CD4-positive, CD25-positive, alpha-beta regulatory T cell (primary cell): ENCODE measurements at regions not wholly inside any gene's neighbourhood (a gene's known extent, or its start where the extent isn't known, plus 50 kb on each side); places are given as distances from the start of the nearest gene placed in this dataset.

Source experiments
- ATAC-seq, 2 donors: fragments of 150-1000 bp; cut with Tn5 transposase; one replicate each; pipeline ENCODE4 v1.10.0; 2021; ENCODE audit warnings: low read depth in 2 of 2, moderate number of reproducible peaks in 2 of 2, moderate library complexity in 1 of 2
- DNase-seq, 3 donors: peaks; one replicate each; pipeline versions ENCODE4 v3.0.0 to v3.0.0-alpha.2; 2012 to 2022; ENCODE audit warnings: mixed read lengths in 1 of 3
- H3K27ac ChIP-seq: one replicate; pipeline ENCODE4 v1.7.0; 2013; ENCODE audit warnings: mild to moderate bottlenecking, low read length; ENCODE audit not compliant: insufficient read depth, poor library complexity, severe bottlenecking
- H3K27me3 ChIP-seq: one replicate; pipeline ENCODE4 v1.7.0; 2013; ENCODE audit warnings: low read length; ENCODE audit not compliant: control insufficient read depth, insufficient read depth
- H3K36me3 ChIP-seq: one replicate; pipeline ENCODE4 v1.7.0; 2013; ENCODE audit warnings: mild to moderate bottlenecking, low read length, moderate library complexity; ENCODE audit not compliant: control insufficient read depth, insufficient read depth
- H3K4me1 ChIP-seq: 2 replicates; pipeline ENCODE4 v1.7.0; 2013; ENCODE audit warnings: mild to moderate bottlenecking, low read length; ENCODE audit not compliant: insufficient read depth, control insufficient read depth, poor library complexity, severe bottlenecking
- H3K4me3 ChIP-seq: one replicate; pipeline ENCODE4 v1.7.0; 2013; ENCODE audit warnings: low read depth, mild to moderate bottlenecking, low read length, moderate library complexity
- H3K9me3 ChIP-seq, 2 experiments: 1 replicate in 1 of 2; 2 replicates in 1 of 2; pipeline ENCODE4 v1.7.0; 2013; ENCODE audit warnings: low read length in 2 of 2, mild to moderate bottlenecking in 1 of 2, moderate library complexity in 1 of 2; ENCODE audit not compliant: control insufficient read depth in 2 of 2
- H3K27ac Mint-ChIP-seq, 3 donors: one replicate each; pipeline ENCODE4 v1.8.0; 2020 to 2022; ENCODE audit warnings: mild to moderate bottlenecking in 3 of 3, mixed read lengths in 3 of 3, moderate library complexity in 2 of 3
- H3K27me3 Mint-ChIP-seq: one replicate; pipeline ENCODE4 v1.8.0; 2022; ENCODE audit warnings: mild to moderate bottlenecking, mixed read lengths
- H3K36me3 Mint-ChIP-seq: one replicate; pipeline ENCODE4 v1.8.0; 2020; ENCODE audit warnings: mixed read lengths
- H3K4me1 Mint-ChIP-seq, 4 donors: one replicate each; pipeline ENCODE4 v1.8.0; 2020 to 2022; ENCODE audit warnings: mixed read lengths in 4 of 4, mild to moderate bottlenecking in 1 of 4
- H3K4me3 Mint-ChIP-seq, 4 donors: one replicate each; pipeline ENCODE4 v1.8.0; 2020 to 2022; ENCODE audit warnings: mild to moderate bottlenecking in 4 of 4, mixed read lengths in 4 of 4, moderate library complexity in 3 of 4
- H3K9me3 Mint-ChIP-seq, 7 donors: one replicate each; pipeline ENCODE4 v1.8.0; 2020 to 2022; ENCODE audit warnings: mixed read lengths in 7 of 7, mild to moderate bottlenecking in 3 of 7, moderate library complexity in 2 of 7

DNA sequence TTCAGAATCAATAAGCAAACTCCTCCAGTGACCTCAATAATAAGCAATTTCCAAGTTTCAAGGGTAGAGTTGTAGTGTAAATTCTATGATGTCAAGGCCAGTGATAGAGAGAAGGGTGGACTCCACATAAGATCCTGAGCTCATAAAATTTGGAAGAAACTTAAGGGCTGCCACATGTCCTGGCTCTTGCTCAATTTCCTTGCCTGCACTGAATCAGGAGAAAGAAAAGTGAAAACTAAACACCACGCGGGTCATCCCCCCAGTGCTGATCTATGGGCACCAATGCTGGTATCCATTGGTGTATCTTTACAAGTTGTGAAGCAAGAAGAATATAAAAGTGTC is 392.0 kb upstream of the INTU start:
- H3K27me3 Mint-ChIP-seq = no peaks in the 10 kb centered on the region
- no peaks in the 10 kb centered on the region for H3K4me1 Mint-ChIP-seq
- H3K27ac Mint-ChIP-seq = no peak overlapping the region
- DNase-seq (no peak), ATAC-seq (no peak)
- Histone ChIP-seq H3K27me3 (no peaks in the 10 kb centered on the region), H3K4me1 (no peaks in the 10 kb centered on the region), H3K9me3 (no peaks in the 10 kb centered on the region), H3K4me3 (no peak overlapping the region), H3K27ac (no peak overlapping the region), H3K36me3 (no peaks in the 10 kb centered on the region)
- peaks cover 0 to 13% (median 5%) of the 10 kb centered on the region in 7 donors for H3K9me3 Mint-ChIP-seq
- H3K36me3 Mint-ChIP-seq = no peaks in the 10 kb centered on the region
- H3K4me3 Mint-ChIP-seq = no peak overlapping the region

DNA sequence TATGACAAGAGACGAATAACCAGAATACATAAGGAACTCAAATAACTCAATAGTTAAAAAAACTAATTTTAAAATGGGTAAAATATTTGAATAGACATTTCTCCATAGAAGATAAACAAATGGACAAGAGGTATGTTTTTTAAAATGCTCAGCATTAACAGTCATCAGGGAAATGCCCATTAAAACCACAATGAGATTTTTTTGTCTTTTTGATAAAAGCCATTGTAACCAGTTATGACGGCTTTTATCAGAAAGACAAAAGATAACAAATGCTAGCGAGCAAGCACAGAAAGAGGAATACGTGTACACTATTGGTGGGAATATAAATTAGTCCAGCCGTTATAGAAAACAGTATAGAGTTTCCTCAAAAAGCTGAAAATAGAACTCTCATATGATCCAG is 388.2 kb upstream of the INTU start:
- no peak overlapping the region for H3K4me3 ChIP-seq
- H3K27ac Mint-ChIP-seq = no peak overlapping the region

DNA sequence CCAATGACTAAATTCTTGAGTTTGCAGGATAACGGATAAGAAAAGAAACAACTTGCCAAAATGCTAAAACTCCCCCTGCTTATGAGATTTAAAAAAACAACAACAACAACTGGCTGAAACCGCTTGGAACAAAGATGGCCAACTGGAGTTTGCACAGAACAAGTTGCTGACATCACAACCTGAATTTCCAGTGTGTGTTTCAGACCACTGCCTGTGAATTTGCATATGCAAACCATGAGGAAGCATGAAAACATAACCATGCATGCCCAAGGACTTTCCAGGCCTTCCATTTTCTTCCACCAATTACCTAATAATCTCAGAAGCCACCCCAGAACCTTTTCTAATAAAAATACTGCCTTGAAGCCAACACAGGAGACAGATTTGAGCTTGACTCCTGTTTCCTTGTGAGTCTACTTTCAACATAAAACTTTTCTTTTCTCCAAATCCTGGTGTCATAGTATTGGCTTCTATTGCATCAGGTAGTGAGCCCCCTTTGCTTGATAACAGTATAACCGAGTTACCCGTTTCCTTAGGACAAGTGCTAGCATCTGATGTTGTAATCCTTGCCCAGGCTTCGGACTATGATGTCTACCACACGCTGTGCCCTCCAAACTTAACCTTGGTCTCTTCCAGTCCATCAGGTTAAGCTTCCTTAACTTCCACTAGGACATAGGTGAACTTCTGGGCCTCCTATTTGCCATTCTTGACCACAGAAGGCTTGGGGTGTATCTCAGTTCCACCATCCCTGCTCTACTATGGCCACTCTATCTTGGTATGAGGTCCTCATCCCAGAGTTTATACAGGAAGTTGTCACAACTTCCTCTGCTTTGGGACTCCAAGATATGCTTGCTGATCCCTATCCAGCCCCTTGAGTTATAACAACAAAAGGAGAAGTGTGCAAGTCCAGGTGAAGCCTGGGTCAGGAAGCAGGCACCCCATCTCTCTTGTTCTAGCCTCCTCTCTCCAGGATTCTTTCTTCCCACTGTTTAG is 385.5 kb upstream of the INTU start:
- ATAC-seq (no peak), DNase-seq (no peak)
- Mint-ChIP-seq H3K36me3 (no peaks in the 10 kb centered on the region), H3K9me3 (peaks cover 0 to 19% (median 4%) of the 10 kb centered on the region in 7 donors), H3K4me3 (no peak overlapping the region), H3K27ac (no peak overlapping the region), H3K4me1 (no peaks in the 10 kb centered on the region), H3K27me3 (no peaks in the 10 kb centered on the region)
- no peaks in the 10 kb centered on the region for H3K4me1 ChIP-seq
- no peaks in the 10 kb centered on the region for H3K36me3 ChIP-seq
- no peaks in the 10 kb centered on the region for H3K27me3 ChIP-seq
- no peaks in the 10 kb centered on the region for H3K9me3 ChIP-seq
- no peak overlapping the region for H3K4me3 ChIP-seq
- no peak overlapping the region for H3K27ac ChIP-seq

More for the DNA sequence above, 388.2 kb upstream of the INTU start:
- H3K4me1 ChIP-seq = no peaks in the 10 kb centered on the region
- no peak for ATAC-seq
- no peak overlapping the region for H3K27ac ChIP-seq
- DNase-seq = no peak
- H3K4me3 Mint-ChIP-seq = no peak overlapping the region
- H3K4me1 Mint-ChIP-seq = no peaks in the 10 kb centered on the region
- H3K36me3 Mint-ChIP-seq = no peaks in the 10 kb centered on the region
- no peaks in the 10 kb centered on the region for H3K27me3 ChIP-seq
- peaks cover 0 to 16% (median 5%) of the 10 kb centered on the region in 7 donors for H3K9me3 Mint-ChIP-seq
- H3K9me3 ChIP-seq = no peaks in the 10 kb centered on the region
- H3K36me3 ChIP-seq = no peaks in the 10 kb centered on the region
- H3K27me3 Mint-ChIP-seq = no peaks in the 10 kb centered on the region

DNA sequence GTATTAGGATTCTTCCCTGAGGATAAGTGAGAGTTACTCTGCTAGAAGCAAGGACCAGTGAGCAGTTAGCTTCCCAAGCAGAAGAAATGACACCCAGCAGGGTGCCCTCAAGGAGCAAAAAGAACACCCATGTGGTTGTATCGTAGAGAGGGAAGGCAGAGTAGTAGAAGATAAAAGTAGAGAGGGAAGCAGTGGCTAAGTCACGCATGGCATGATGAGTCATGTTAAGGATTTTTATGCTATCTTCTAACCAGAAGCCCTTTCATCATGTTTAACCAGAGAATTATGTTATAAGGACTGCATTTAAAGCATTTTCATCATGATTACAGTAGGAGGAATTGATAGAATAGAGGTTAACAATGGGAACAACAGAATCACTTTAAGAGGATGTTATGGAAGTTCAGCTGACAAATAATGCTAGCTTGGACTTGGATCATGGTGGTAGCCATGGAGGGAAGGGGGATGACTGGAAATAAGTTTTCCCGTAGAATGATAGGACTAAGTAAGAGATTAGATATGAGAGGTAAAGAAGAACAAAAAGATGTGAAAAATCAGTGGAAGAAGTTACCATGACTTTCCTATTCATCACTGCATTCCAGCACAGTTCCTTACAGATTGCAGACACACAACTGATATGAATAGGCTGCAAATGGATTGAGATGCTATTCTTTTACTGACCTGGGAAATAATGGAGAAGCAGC is 383.5 kb upstream of the INTU start:
- no peaks in the 10 kb centered on the region for H3K36me3 Mint-ChIP-seq
- DNase-seq (no peak), ATAC-seq (no peak)
- Histone ChIP-seq H3K36me3 (no peaks in the 10 kb centered on the region), H3K4me1 (no peaks in the 10 kb centered on the region), H3K9me3 (no peaks in the 10 kb centered on the region), H3K27ac (no peak overlapping the region), H3K27me3 (no peaks in the 10 kb centered on the region), H3K4me3 (no peak overlapping the region)
- no peaks in the 10 kb centered on the region for H3K27me3 Mint-ChIP-seq
- no peak overlapping the region for H3K4me3 Mint-ChIP-seq
- H3K4me1 Mint-ChIP-seq = no peaks in the 10 kb centered on the region
- H3K9me3 Mint-ChIP-seq = peaks cover 0 to 16% (median 4%) of the 10 kb centered on the region in 7 donors
- H3K27ac Mint-ChIP-seq = peak overlapping the region in 1 of 3 donors; percentile 28

DNA sequence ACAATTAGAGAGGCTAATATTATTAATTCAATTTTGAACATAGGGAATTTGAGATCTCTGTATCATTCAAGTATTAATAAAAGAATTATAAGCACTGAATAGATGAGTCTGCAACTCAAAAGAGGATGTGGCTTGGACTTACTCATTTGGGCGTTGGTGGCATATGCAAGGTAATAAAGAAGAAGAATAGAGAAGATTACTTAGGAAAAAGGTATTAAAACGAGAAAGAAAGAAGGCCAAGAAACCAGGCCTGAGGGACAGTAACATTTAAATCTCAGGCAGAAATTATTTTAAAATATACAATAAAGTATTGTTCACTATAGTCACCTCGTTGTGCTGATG is 383.0 kb upstream of the INTU start:
- Histone ChIP-seq H3K4me3 (no peak overlapping the region), H3K27me3 (no peaks in the 10 kb centered on the region), H3K27ac (no peak overlapping the region), H3K9me3 (no peaks in the 10 kb centered on the region), H3K4me1 (no peaks in the 10 kb centered on the region), H3K36me3 (no peaks in the 10 kb centered on the region)
- no peaks in the 10 kb centered on the region for H3K36me3 Mint-ChIP-seq
- DNase-seq (no peak), ATAC-seq (no peak)
- no peaks in the 10 kb centered on the region for H3K4me1 Mint-ChIP-seq
- no peak overlapping the region for H3K4me3 Mint-ChIP-seq
- H3K27me3 Mint-ChIP-seq = no peaks in the 10 kb centered on the region
- H3K9me3 Mint-ChIP-seq = peaks cover 0 to 16% (median 4%) of the 10 kb centered on the region in 7 donors
- no peak overlapping the region for H3K27ac Mint-ChIP-seq

DNA sequence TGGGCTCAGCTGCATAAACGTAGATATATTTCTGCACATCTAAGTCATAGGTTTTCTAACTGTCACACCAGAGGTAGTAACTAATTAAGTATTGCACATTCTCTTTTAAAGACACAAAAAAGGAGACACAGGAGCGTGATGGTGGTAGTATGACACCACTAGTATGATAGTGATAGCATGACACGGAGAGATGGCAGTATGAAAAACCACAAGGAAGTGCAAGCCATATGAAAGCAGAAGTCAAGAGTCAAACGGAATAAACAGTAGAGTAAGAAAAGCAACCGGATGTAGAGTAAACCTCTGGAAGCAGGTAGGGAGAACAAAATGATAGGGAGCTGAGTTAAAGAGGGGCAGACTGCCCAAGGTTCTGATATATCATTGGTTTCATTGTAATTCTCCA is 382.2 kb upstream of the INTU start:
- H3K27me3 ChIP-seq = no peaks in the 10 kb centered on the region
- H3K4me3 ChIP-seq = no peak overlapping the region
- H3K4me1 ChIP-seq = no peaks in the 10 kb centered on the region
- H3K36me3 ChIP-seq = no peaks in the 10 kb centered on the region
- Mint-ChIP-seq H3K36me3 (no peaks in the 10 kb centered on the region), H3K4me3 (no peak overlapping the region), H3K27me3 (no peaks in the 10 kb centered on the region), H3K4me1 (no peaks in the 10 kb centered on the region), H3K9me3 (peaks cover 2 to 16% (median 3%) of the 10 kb centered on the region in 7 donors), H3K27ac (no peak overlapping the region)
- no peak overlapping the region for H3K27ac ChIP-seq
- ATAC-seq = no peak
- no peak for DNase-seq
- H3K9me3 ChIP-seq = no peaks in the 10 kb centered on the region

DNA sequence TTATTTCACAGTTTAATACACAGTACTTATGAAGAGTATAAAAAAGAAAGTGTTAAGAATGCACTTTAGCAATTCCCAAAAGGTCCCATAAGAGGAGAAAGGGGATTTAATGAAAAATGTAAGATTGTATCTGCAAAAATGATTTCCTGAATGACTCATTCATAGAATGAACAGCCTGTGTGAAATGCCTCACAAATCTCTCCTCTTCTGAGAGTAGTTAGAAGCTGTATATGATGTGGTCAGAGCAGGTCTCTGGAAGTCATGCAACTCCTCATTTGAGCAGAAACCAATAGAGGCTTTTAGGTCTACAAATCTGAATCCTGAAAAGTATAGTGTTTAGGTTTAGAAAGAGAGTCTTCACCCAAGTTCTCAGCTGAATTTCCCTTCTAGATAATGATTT is 381.3 kb upstream of the INTU start:
- H3K9me3 Mint-ChIP-seq = peaks cover 2 to 10% (median 3%) of the 10 kb centered on the region in 7 donors
- no peaks in the 10 kb centered on the region for H3K36me3 Mint-ChIP-seq
- Histone ChIP-seq H3K27ac (no peak overlapping the region), H3K9me3 (no peaks in the 10 kb centered on the region), H3K27me3 (no peaks in the 10 kb centered on the region), H3K4me1 (no peaks in the 10 kb centered on the region), H3K4me3 (no peak overlapping the region), H3K36me3 (no peaks in the 10 kb centered on the region)
- no peaks in the 10 kb centered on the region for H3K4me1 Mint-ChIP-seq
- H3K4me3 Mint-ChIP-seq = no peak overlapping the region
- no peak for DNase-seq
- H3K27ac Mint-ChIP-seq = no peak overlapping the region
- no peaks in the 10 kb centered on the region for H3K27me3 Mint-ChIP-seq
- ATAC-seq = no peak
